ENCODE measurements at regions not wholly inside any gene's neighbourhood (a gene's known extent, or its start where the extent isn't known, plus 50 kb on each side); places are given as distances from the start of the nearest gene placed in this dataset.

- no peak for DNase-seq
Observed at GRCh38 chr17:79215631-79216030, 141.0 kb downstream of the ENGASE start.

GRCh38 chr17:79214940-79215604, 140.4 kb downstream of the ENGASE start:
- DNase-seq: no peak

GRCh38 chr17:79214459-79214858, 139.8 kb downstream of the ENGASE start:
- no peak for DNase-seq

GRCh38 chr17:79213305-79213704, 138.7 kb downstream of the ENGASE start:
- DNase-seq: no peak

- DNase-seq: no peak
Observed at GRCh38 chr17:79212149-79213087, 137.8 kb downstream of the ENGASE start.

- peak in 1 of 2 experiments; percentile 55 for DNase-seq
Observed at GRCh38 chr17:79211061-79211770, 136.6 kb downstream of the ENGASE start.

GRCh38 chr17:79210638-79211037, 136.0 kb downstream of the ENGASE start:
- no peak for DNase-seq

- no peak for DNase-seq
Observed at GRCh38 chr17:79207960-79208359, 133.3 kb downstream of the ENGASE start.

GRCh38 chr17:79205688-79206205, 131.1 kb downstream of the ENGASE start:
- DNase-seq: no peak

GRCh38 chr17:79204261-79204660, 129.6 kb downstream of the ENGASE start:
- DNase-seq: no peak

- DNase-seq: no peak
Observed at GRCh38 chr17:79203657-79204056, 129.0 kb downstream of the ENGASE start.

GRCh38 chr17:79203016-79203415, 128.4 kb downstream of the ENGASE start:
- DNase-seq: no peak

GRCh38 chr17:79202480-79202879, 127.9 kb downstream of the ENGASE start:
- DNase-seq: no peak

GRCh38 chr17:79201536-79202227, 127.1 kb downstream of the ENGASE start:
- no peak for DNase-seq

GRCh38 chr17:79201119-79201518, 126.5 kb downstream of the ENGASE start:
- DNase-seq: no peak

GRCh38 chr17:79196913-79197312, 122.3 kb downstream of the ENGASE start:
- no peak for DNase-seq

GRCh38 chr17:79192503-79193351, 118.1 kb downstream of the ENGASE start:
- no peak for DNase-seq

GRCh38 chr17:79191270-79191934, 116.8 kb downstream of the ENGASE start:
- DNase-seq: no peak

GRCh38 chr17:79189305-79189704, 114.7 kb downstream of the ENGASE start:
- DNase-seq: no peak

- DNase-seq: no peak
Observed at GRCh38 chr17:79188685-79189084, 114.1 kb downstream of the ENGASE start.

GRCh38 chr17:79188048-79188447, 113.4 kb downstream of the ENGASE start:
- DNase-seq: no peak
